Activated CD8-positive, alpha-beta memory T cell treated with anti-CD3 and anti-CD28 coated beads, Interleukin-2, amount 50 U/mL, for 4 hours (primary cell): ENCODE measurements at regions not wholly inside any gene's neighbourhood (a gene's known extent, or its start where the extent isn't known, plus 50 kb on each side); places are given as distances from the start of the nearest gene placed in this dataset.

ENCODE experiments used
- DNase-seq: peaks from one replicate; pipeline ENCODE4 v3.0.0-alpha.2; 2020

DNA sequence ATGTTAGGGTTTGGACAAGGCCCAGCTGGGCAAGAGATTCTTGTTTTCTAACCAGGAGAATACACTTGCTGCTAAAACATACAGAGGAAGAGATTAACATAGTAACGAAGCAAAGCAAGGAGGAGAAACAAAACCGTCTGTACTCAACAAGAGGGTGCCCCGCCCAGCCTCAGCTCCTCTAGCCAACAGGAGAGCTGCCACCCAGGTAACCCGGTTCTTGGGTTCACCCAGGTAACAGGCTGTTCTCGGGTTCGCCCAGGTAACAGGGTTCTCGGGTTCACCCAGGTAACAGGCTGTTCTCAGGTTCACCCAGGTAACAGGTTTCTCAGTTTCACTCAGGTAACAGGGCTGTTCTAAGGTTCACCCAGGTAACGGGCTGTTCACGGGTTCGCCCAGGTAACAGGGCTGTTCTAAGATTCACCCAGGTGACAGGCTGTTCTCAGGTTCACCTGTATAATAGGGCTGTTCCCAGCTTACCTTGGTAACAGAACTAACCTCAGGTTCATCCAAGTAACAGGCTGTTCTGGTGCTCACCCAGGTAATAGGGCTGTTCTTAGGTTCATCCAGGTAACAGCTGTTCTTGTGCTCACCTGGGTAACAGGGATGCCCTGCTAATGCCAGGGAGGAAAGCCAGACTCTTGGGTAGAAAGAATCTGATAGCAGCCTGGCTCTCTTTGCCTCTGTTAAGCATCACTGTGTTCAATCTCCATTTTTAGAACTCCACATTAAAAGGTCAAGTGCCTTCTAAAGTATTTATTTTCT, 271.6 kb downstream of the SYK start:
- no peak for DNase-seq

DNA sequence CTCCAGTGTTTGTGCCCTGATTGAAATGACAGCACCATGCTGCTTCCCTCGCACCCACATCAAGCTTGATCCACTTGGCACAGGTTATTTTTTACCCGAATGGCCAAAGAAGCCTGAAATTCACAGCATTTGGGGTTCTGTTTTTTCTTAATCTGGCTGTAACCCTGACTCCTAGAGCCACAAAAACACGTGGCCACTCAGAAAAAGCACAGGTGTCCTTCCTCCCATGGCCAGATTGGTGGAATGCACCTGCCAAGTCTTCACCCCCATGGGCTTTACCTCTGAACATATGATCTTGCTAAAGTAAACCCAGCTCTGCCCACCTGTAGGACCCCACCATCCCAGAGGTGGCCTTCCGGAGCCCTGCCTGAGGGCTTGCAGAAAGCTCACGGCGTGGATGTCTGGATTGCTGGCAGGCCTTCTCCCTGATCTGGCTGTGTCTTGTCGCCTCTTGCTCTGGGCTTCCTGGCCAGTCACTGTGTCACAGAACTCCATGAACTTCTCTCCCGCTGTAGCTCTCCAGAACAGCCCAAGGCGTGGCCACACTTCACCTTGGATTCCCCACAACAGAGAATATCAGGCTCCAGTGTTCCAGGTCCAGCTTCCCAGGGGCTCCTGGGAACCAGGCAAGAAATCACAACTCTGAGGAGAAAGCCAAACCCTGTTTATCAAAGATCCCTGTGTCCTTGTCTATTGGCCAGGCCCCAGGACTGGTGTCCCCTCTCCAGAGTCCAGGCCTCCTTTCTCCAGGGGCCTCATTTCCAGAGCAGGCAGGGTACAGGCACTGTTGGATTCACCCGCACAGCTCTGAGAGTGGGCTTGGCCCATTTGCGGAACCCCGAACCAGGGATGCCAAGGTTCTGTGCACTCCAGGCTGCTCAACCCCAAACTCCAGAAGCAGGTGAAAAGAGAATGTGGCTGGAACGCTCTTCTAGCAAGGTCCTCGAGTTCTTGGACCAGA, 272.5 kb downstream of the SYK start:
- DNase-seq = no peak

GRCh38 chr9:91074866-91075265, 273.2 kb downstream of the SYK start:
- DNase-seq = no peak

- no peak for DNase-seq
Observed at GRCh38 chr9:91075279-91075678, 273.7 kb downstream of the SYK start.

DNA sequence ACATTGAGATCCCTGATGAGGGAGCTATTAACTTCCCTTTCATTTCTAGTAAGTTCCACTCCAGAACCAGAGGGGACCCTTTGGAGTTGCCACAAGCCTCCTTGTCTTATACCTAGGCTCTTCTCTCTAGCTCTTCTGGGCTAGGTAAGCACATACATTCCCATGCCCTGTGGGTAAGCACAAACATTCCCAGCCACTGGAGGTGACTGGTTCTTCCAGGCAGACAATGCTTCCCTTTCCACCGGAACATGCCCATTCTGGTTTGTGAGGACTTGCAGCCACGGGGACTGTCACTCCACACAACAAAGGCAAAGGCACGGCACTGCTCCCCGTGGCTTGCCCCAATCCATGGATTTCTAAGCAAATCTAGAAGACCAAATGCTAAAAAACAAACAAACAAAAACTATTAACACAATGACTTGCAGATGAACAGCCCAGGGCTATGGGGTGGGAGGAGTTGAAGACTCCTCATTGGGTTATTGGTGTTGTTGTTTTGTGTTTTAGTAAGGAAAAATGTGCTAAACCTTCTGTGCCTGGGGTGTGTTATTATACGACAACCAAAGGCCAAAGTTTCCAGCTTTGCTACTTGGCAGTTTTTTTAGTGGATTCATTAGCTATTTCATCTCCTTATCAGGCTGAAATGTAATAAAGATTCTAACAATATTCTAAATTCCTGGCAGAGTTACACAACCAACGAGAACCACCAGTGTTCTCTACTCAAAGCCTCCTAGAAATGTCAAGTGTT, 276.2 kb downstream of the SYK start:
- no peak for DNase-seq

GRCh38 chr9:91078369-91078695, 276.7 kb downstream of the SYK start:
- no peak for DNase-seq

- no peak for DNase-seq
Observed at GRCh38 chr9:91082731-91083130, 279.0 kb downstream of the AUH start.

DNA sequence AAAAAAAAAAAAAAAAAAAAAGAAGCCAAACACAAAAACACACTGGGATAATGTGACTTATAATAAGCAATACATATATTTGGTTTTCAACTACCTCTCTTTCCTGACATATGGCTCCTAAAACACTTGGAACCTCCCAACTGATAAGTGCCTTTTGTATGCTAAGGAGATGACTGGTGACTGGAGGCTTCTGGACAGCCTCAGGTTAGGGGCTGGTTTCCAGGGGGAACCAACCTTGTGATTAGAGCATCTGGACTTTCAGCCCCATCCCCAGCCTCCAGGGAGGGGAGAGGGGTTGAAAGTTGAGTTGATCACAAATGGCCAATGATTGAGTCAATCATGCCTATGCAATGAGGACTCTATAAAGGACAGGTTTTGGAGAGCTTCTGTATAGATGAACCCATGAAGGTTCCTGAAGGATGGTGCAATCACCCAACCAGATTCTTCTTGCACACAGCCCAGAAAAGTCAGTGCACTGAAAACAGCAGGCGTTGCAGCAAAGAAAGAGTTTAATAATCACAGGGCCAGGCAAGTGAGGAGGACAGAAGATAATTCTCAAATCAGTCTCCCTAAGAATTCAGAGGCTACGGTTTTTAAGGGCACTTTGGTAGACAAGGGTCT, 276.7 kb downstream of the AUH start:
- DNase-seq = no peak

DNA sequence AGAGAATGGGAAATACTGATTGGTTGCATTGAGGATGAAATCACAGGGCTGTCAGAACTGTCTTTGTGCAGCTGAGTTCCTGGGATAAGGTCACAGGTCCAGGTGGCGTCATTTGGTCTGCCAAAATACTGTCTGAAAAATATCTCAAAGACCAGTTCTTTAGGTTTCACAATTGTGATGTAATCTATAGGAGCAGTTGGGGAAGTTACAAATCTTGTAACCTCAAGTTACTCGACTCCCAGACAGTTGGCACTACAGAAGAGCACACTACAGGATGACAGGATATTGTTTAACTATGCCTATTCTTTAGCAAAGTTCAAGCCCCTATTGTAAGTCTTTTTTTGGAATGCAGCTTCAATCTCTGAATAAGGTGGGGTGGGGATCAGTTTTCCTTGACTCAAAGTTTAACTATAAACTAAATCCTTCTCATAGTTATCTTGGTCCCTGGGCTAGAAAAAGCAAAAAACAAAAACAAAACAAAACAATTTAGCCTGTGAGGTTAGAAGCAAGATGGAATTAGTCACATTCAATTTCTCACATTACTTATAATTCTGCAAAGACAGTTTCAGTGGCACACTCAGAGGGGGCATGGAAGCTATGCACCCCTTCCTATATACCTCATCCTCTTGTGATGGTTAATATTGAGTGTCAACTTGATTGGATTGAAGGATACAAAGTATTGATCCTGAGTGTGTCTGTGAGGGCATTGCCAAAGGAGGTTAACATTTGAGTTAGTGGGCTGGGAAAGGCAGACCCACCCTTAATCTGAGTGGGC, 276.0 kb downstream of the AUH start:
- DNase-seq = no peak

GRCh38 chr9:91086657-91087461, 274.9 kb downstream of the AUH start:
- DNase-seq = no peak

DNA sequence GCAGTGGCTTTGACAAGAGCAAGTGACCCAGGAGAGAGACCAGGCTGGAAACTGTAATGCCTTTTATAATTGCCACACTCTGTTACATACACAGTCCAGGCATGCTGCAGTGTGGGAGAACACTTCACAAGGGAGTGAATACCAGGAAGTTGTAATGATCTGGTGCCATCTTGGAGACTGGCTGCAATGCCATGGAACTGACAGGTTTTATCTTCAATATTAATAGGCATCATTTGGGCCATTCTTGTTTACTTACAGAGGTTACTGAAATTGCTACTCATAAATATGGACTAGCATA, 274.3 kb downstream of the AUH start:
- no peak for DNase-seq

- no peak for DNase-seq
Observed at GRCh38 chr9:91089405-91090129, 272.2 kb downstream of the AUH start.

- DNase-seq = no peak
Observed at GRCh38 chr9:91090130-91090410, 271.6 kb downstream of the AUH start.

- DNase-seq = no peak
Observed at GRCh38 chr9:91092214-91092613, 269.5 kb downstream of the AUH start.

GRCh38 chr9:91094324-91095088, 267.2 kb downstream of the AUH start:
- DNase-seq = no peak

DNA sequence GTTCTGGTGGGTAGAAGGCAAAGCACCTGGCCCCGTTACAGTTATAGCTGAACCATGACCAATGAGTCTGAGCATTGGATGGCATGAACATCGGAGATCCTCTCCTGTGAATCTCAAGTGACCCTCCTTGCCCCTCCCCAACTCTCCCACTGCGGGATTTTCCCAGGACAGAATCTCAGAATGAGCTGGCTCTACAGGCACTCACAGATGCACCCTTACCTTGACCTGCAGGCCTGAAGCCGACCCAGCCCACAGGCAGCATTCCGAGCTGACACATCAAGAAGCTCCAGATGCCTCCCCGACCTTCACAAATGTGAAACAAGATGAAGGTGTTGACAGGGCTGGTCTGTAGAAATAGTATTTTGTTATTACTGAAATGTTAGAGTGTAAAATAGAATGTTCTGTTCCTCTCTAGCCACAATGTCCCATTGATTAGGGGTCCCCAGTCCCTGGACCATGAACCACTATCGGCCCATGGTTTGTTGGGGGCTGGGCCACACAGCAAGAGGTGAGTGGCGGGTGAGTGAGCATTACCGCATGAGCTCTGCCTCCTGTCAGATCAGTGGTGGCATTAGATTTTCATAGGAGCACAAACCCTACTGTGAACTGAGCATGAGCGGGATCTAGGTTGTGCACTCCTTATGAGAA, 263.4 kb downstream of the AUH start:
- DNase-seq = no peak

GRCh38 chr9:91099436-91099835, 262.3 kb downstream of the AUH start:
- DNase-seq = no peak

DNA sequence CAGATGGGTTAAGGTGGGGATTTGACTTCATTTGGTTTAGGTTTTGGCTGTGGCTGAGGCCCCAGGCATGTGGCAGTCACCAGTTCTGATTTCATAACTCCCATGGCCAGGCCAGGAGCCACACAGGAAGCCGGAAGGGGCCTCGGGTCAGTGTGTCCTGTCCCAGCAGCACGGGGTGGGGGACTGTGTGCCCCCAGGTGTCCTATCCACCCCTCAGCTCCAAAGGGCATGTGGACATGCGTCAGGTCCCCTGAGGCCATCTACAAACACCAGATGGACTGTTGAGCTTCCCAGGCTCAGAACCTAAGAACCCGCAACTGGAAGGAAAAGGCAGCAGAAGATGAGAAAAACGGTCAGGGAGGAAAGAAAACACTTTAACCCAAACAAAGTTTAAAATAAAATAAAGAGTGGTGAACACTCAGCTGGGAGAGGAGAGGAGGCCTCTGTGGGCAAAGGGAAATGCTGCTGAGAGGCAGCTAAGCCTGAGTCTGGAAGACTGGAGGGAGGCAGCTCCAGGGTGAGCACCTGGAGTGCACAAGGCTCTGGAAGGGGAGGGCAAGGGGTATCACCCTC, 260.8 kb downstream of the AUH start:
- no peak for DNase-seq

GRCh38 chr9:91101611-91102168, 260.0 kb downstream of the AUH start:
- DNase-seq = peak; percentile 74
